GM13977 (cell line): ENCODE measurements at regions not wholly inside any gene's neighbourhood (a gene's known extent, or its start where the extent isn't known, plus 50 kb on each side); places are given as distances from the start of the nearest gene placed in this dataset.

Source experiments
- DNase-seq: peaks from one replicate; pipeline ENCODE4 v3.0.0; 2012; ENCODE audit warnings: low spot score
- in situ Hi-C: fragments of 300-500 bp; cut with MboI; formaldehyde crosslinking; loops from one replicate; pipeline ENCODE4 v1.12.0; 2022; ENCODE audit warnings: low sequenced_read_pairs, low pct_unique_long_range_greater_than_20kb, mixed read lengths, inconsistent platforms; ENCODE audit not compliant: unreplicated experiment
- TF ChIP-seq, protein P1 (sequence below): IDR thresholded peaks from 2 replicates; pipeline ENCODE4 v1.5.1; 2012; ENCODE audit warnings: mild to moderate bottlenecking, control low read depth; ENCODE audit not compliant: insufficient read depth; ENCODE audit errors: extremely low read depth, missing control alignments

DNA sequence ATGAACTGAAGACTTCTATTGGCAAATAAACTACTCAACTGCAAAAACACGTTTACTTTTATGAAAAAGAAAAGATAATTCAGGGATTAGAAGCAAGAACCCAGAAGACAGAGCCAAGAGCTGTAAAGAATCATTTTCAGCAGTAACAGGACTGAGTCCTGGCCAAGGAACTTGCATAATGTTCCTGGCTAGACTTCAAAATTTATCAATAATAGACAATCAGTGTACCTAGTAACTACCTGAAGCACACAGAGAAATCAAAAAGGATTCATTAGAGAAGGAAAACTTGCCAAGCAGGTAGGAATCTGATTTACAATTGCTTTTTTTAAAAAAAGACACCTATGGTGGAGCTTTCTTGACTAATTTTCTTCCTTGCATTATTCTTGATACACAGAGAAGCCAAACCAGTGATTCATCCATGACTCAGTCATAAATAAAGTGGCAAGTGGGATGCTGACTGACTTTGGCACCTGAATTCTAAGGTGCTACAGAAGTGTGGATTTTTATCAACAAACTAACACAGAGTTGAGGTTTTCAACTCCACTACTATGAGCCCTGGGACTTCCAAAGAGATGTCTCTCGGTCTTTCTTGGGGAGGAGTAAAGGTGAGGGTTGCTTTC, 281.3 kb downstream of the BMP7 start:
- in situ Hi-C loops: no loop called here
- TF ChIP-seq, protein P1, sequence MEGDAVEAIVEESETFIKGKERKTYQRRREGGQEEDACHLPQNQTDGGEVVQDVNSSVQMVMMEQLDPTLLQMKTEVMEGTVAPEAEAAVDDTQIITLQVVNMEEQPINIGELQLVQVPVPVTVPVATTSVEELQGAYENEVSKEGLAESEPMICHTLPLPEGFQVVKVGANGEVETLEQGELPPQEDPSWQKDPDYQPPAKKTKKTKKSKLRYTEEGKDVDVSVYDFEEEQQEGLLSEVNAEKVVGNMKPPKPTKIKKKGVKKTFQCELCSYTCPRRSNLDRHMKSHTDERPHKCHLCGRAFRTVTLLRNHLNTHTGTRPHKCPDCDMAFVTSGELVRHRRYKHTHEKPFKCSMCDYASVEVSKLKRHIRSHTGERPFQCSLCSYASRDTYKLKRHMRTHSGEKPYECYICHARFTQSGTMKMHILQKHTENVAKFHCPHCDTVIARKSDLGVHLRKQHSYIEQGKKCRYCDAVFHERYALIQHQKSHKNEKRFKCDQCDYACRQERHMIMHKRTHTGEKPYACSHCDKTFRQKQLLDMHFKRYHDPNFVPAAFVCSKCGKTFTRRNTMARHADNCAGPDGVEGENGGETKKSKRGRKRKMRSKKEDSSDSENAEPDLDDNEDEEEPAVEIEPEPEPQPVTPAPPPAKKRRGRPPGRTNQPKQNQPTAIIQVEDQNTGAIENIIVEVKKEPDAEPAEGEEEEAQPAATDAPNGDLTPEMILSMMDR: no peak
- no peak for DNase-seq

DNA sequence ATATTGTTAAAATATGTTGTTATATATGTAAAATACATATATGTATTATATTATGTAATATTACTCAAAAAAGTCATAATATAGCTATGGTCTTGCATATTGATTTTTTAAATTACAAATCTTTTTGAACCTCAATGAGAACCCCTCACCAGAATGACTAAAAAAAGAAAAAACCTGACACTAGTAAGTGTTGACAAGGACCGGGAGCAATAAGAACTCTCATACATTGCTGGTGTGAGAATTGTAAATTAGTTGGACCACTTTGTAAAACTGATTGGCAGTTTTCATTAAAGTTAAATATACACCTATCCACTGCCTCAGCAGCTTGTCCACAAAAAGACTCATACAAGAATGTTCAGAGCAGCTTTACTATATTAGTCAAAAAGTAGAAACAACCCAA, 280.0 kb downstream of the BMP7 start:
- in situ Hi-C loops: no loop called here
- no peak for DNase-seq
- TF ChIP-seq, protein P1: no peak

DNA sequence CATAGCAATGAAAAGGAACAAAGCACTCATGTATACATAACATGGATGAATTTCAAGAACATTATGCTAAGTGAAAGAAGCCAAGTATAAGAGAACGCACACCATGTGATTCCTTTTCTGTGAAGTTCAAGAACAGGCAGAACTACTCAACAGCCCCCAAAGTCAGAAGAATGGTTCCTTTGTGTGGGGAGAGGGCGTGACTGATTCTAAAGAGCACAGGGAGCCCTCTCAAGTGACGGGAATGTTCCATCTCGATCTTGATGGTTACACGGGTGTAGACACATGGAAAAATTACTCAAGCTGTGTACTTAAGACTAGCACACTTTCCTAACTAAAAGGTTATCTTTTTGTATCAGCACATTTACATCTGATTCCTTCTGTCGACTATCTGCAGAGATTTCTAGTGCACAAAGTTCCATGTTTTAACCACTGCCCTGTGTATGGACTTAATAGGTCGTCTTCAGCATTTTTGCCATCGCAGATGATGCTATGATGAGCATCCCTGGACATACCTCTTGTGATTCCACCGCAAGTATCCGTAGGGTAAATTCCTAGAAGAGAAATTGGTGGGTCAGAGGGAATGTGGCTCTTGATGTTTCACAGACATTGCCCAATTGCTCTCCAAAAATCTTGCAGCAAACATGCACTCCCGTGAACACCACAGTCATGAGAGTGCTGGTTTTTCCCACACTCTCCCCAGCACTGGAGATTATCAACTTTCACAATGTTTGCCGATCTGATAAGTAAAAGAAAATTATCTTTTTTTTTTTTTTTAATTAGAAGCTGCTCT, 279.3 kb downstream of the BMP7 start:
- no peak for DNase-seq
- in situ Hi-C loops: no loop called here
- TF ChIP-seq, protein P1: no peak

DNA sequence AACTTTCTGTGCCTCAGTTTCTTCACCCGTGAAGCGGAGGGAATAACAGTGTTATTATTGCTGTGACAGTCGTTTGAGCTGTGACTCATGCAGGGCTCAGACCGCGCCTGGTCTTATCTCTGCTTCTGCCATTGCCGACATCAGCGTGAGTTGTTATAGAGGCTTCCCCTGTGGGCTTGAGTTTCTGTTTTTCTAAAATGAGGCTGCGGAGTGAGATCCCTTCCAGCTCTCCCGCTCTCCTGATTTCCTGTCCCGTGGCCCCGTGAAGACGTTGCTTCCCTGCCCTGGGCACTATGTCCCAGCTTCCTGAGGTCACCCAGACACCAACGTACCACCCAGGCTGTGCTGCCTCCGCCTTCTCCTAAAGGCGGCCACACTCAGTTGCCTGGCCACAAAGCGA, 278.5 kb downstream of the BMP7 start:
- in situ Hi-C loops: no loop called here
- no peak for DNase-seq
- TF ChIP-seq, protein P1: no peak

DNA sequence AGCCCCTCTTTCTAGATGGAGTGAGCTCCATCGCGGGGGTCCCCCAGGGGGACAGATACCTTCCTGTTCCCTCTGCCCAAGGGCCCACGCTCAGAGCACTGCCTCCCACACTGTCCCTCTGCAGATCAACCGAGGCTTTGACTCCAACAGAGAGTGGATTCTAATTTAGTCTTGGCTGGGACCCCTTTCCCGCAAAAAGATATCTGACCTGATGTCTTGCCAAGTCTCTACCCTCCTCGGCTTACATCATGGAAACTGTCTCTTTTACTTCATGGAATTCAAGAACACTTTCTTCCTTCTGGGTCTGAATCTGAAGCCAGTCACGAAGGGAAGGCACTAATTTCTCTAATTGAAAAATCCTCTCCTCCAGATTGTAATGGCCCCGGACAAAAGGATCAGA, 278.0 kb downstream of the BMP7 start:
- in situ Hi-C loops: no loop called here
- no peak for DNase-seq
- TF ChIP-seq, protein P1: no peak

DNA sequence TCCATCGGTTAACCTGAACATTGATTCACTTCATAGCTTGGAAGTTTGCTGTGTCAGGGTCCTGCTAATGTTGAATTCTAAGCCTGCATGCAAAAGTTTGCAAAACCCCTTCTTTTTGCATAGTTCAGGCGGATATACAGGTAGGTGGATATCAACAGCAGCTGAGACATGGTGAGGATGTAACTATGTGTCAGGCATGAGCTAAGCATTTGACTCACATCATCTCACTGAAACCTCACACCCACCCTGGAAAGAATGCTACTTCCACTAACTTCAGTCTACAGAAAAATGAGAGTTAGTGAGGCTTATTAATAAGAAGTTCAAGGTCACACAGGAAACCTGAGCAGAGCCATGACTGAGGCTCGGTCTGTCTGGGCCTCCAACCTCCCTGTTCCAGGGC, 276.9 kb downstream of the BMP7 start:
- TF ChIP-seq, protein P1: no peak
- in situ Hi-C loops: no loop called here
- DNase-seq: no peak
